ENCODE measurements at regions not wholly inside any gene's neighbourhood (a gene's known extent, or its start where the extent isn't known, plus 50 kb on each side); places are given as distances from the start of the nearest gene placed in this dataset.
A peak's percentile ranks its signal among the peaks of the same experiment; 100 is the strongest.

GRCh38 chr15:66858423-66859207 lies 156.6 kb downstream of the SMAD6 start:
- no peak for ATAC-seq
- DNase-seq (ENCODE audit: extremely low read depth in 1 of 4, low spot score in 3 of 4) = no peak
- H3K9ac ChIP-seq (ENCODE audit: insufficient read depth in 1 of 2, low read depth in 2 of 2, low read length in 2 of 2) = no peak overlapping the region
- no peaks in the 10 kb centered on the region for H3K9me1 ChIP-seq (ENCODE audit: control insufficient read depth, insufficient read depth, low read length)
- no peaks in the 10 kb centered on the region for H4K20me1 ChIP-seq (replicated peaks; ENCODE audit: control insufficient read depth, insufficient read depth, low read length)
- peak; percentile 78 for FAIRE-seq
- H3K27me3 ChIP-seq (ENCODE audit: control insufficient read depth in 2 of 2, insufficient read depth in 2 of 2, low read length in 2 of 2) = no peaks in the 10 kb centered on the region
- no peak overlapping the region for H3K4me3 ChIP-seq
- TF ChIP-seq BCOR (IDR thresholded peaks at IDR 0.05) (0 out of 2 replicates have a peak, but pooled peaks have one; percentile 12), RBM22 (IDR thresholded peaks at IDR 0.05; ENCODE audit: low read depth, low read length, poor library complexity, severe bottlenecking) (no peak), FOXA1 (IDR thresholded peaks at IDR 0.05; ENCODE audit: borderline replicate concordance) (no peak), USF2 (CRISPR knock-in tag; IDR thresholded peaks at IDR 0.05) (no peak), MAFK (IDR thresholded peaks at IDR 0.05; ENCODE audit: low read length) (no peak), RNF2 (IDR thresholded peaks at IDR 0.05) (no peak), ATF2 (CRISPR knock-in tag; IDR thresholded peaks at IDR 0.05) (no peak), ATF7 (IDR thresholded peaks at IDR 0.05) (no peak), ZNF354B (CRISPR knock-in tag; IDR thresholded peaks at IDR 0.05) (no peak), CGGBP1 (CRISPR knock-in tag; IDR thresholded peaks at IDR 0.05) (no peak), ELF2 (CRISPR knock-in tag; IDR thresholded peaks at IDR 0.05) (no peak), SIX5 (IDR thresholded peaks at IDR 0.05; ENCODE audit: borderline replicate concordance in 1 of 2, insufficient read depth in 1 of 2, low read depth in 1 of 2, low read length in 2 of 2) (no peak), HDAC2 (IDR thresholded peaks at IDR 0.05) (no peak), ZNF586 (CRISPR knock-in tag; conservative IDR thresholded peaks at IDR 0.05) (no peak), FIP1L1 (IDR thresholded peaks at IDR 0.05; ENCODE audit: low read depth, low read length, poor library complexity, severe bottlenecking) (no peak), ZNF121 (CRISPR knock-in tag; conservative IDR thresholded peaks at IDR 0.05) (peak; percentile 62), CREB1 (IDR thresholded peaks at IDR 0.05) (no peak), CREB1 (CRISPR knock-in tag; IDR thresholded peaks at IDR 0.05) (0 out of 2 replicates have a peak, but pooled peaks have one; percentile 18), NUFIP1 (IDR thresholded peaks at IDR 0.05; ENCODE audit: partially characterized antibody) (no peak)
- POLR2A ChIA-PET = interaction anchor here (0.6 to 0.7 kb wide), 3 partner anchors 10 to 280 kb away, joined by 3 read pairs; no protein-coding TSS in a partner anchor
- H3K4me1 ChIP-seq (replicated peaks in 1 of 2; ENCODE audit: control insufficient read depth in 2 of 2, insufficient read depth in 2 of 2, low read length in 2 of 2) = peaks cover 10 to 15% of the 10 kb centered on the region in 2 experiments; a peak in 4 of 5 replicates
- in situ Hi-C loops (cut with MboI) = loop anchor here (10.0 kb wide), 1 partner anchor 264 kb away; no protein-coding TSS in a partner anchor
- no peaks in the 10 kb centered on the region for H3K79me2 ChIP-seq (ENCODE audit: control insufficient read depth, insufficient read depth, low read length)
- CTCF ChIA-PET (ENCODE audit: low intra/inter-chr PET ratio) = no interaction called here
- H3K36me3 ChIP-seq (ENCODE audit: control insufficient read depth, insufficient read depth, low read length) = no peaks in the 10 kb centered on the region
- BruUV-seq (replicated peaks) = no TSS peak
- intact Hi-C loops (cut with micrococcal nuclease) = loop anchor here (10.0 kb wide), 1 partner anchor 364 kb away; the partner anchor contains the start of gene SNAPC5
- 29% methylated on average over 7 of the region's 7 CpGs for WGBS (ENCODE audit: insufficient coverage, low coverage, missing lambda C conversion rate)
- H3K4me2 ChIP-seq (ENCODE audit: insufficient read depth, low read length) = no peak overlapping the region
- no peaks in the 10 kb centered on the region for H3K9me3 ChIP-seq (replicated peaks; ENCODE audit: control insufficient read depth, insufficient read depth, low read depth, low read length)
- no peak overlapping the region for H2AFZ ChIP-seq (ENCODE audit: low read depth, low read length)
- H3K27ac ChIP-seq (ENCODE audit: extremely low read depth, low read depth, low read length) = no peak overlapping the region
